Lung (tissue), 11 donors: ENCODE measurements at regions not wholly inside any gene's neighbourhood (a gene's known extent, or its start where the extent isn't known, plus 50 kb on each side); places are given as distances from the start of the nearest gene placed in this dataset.

ENCODE experiments used
- ATAC-seq: fragments of 200-7000 bp; cut with Tn5 transposase; one replicate; pipeline ENCODE4 v1.9.1; 2020; ENCODE audit warnings: moderate number of reproducible peaks; ENCODE audit not compliant: insufficient read depth, low FRiP score
- DNase-seq, 3 donors: peaks; one replicate each; pipeline ENCODE4 v3.0.0-alpha.2; 2013 to 2017
- H3K27ac ChIP-seq, 2 donors: one replicate each; pipeline ENCODE4 v1.5.1; 2013; ENCODE audit warnings: mild to moderate bottlenecking in 2 of 2, moderate library complexity in 2 of 2, control low read depth in 1 of 2, inconsistent platforms in 1 of 2, low read depth in 1 of 2, low read length in 1 of 2
- H3K27me3 ChIP-seq, 3 donors: one replicate each; pipeline ENCODE4 v1.5.1; 2013; ENCODE audit warnings: low read length in 2 of 3; ENCODE audit not compliant: control insufficient read depth in 3 of 3, insufficient read depth in 3 of 3
- H3K36me3 ChIP-seq, 4 donors: one replicate each; pipeline ENCODE4 v1.5.1; 2013; ENCODE audit warnings: low read length in 4 of 4, mild to moderate bottlenecking in 1 of 4, moderate library complexity in 1 of 4; ENCODE audit not compliant: control insufficient read depth in 4 of 4, insufficient read depth in 4 of 4
- H3K4me1 ChIP-seq, 5 donors: one replicate each; pipeline ENCODE4 v1.5.1; 2013; ENCODE audit warnings: low read length in 5 of 5, mild to moderate bottlenecking in 2 of 5, moderate library complexity in 1 of 5; ENCODE audit not compliant: control insufficient read depth in 5 of 5, insufficient read depth in 5 of 5
- H3K4me3 ChIP-seq: one replicate; pipeline ENCODE4 v1.5.1; 2013; ENCODE audit warnings: mild to moderate bottlenecking, control low read depth, moderate library complexity
- H3K9ac ChIP-seq, 2 donors: one replicate each; pipeline ENCODE4 v1.5.1; 2013; ENCODE audit warnings: low read length in 2 of 2, control low read depth in 1 of 2; ENCODE audit not compliant: insufficient read depth in 1 of 2
- H3K9me3 ChIP-seq, 4 donors: one replicate each; pipeline ENCODE4 v1.5.1; 2013; ENCODE audit warnings: low read length in 3 of 4, mild to moderate bottlenecking in 1 of 4, moderate library complexity in 1 of 4; ENCODE audit not compliant: control insufficient read depth in 4 of 4, insufficient read depth in 3 of 4
- CTCF ChIP-seq: IDR thresholded peaks from 2 replicates; pipeline ENCODE4 v1.5.1; 2012; ENCODE audit warnings: mild to moderate bottlenecking; ENCODE audit errors: control extremely low read depth, extremely low read depth
- WGBS, 2 donors: extraction: QIAGEN DNeasy Blood & Tissue Kit; methylation state at CpG; one replicate each; pipeline ENCODE4 v1.1.7; 2013; 5-methylcytosine and 5-hydroxymethylcytosine counted together
- donor health status: control.
- donor health status: control.
- donor health status: Bipolar disorder and iron deficiency.
- donor health status: healthy.
- donor health status: DM: yes; HTN: yes; CAD: no.

GRCh38 chr3:87468235-87468634, 191.9 kb upstream of the POU1F1 start:
- Histone ChIP-seq H3K9me3 (peaks cover 0 to 3% (median 0%) of the 10 kb centered on the region in 4 donors), H3K27me3 (no peaks in the 10 kb centered on the region), H3K36me3 (no peaks in the 10 kb centered on the region), H3K4me1 (no peaks in the 10 kb centered on the region), H3K27ac (no peak overlapping the region), H3K4me3 (no peak overlapping the region), H3K9ac (no peak overlapping the region)
- no peak for TF ChIP-seq CTCF
- DNase-seq (no peak), ATAC-seq (no peak)
- 27 to 36% methylated on average over 2 of the region's 2 CpGs for WGBS, 2 donors

- no peak overlapping the region for H3K4me3 ChIP-seq
- no peak overlapping the region for H3K9ac ChIP-seq
- DNase-seq (no peak), ATAC-seq (no peak)
- H3K4me1 ChIP-seq: no peaks in the 10 kb centered on the region
- H3K9me3 ChIP-seq: no peaks in the 10 kb centered on the region
- H3K27ac ChIP-seq: no peak overlapping the region
- no peaks in the 10 kb centered on the region for H3K27me3 ChIP-seq
- H3K36me3 ChIP-seq: no peaks in the 10 kb centered on the region
- no peak for TF ChIP-seq CTCF
Measured at GRCh38 chr3:87462228-87462627, 185.8 kb upstream of the POU1F1 start.

GRCh38 chr3:87461443-87461842, 185.1 kb upstream of the POU1F1 start:
- WGBS, 2 donors: 86 to 90% methylated on average over 2 of the region's 2 CpGs

More at GRCh38 chr3:87461443-87461842, 185.1 kb upstream of the POU1F1 start:
- TF ChIP-seq CTCF: no peak
- Histone ChIP-seq H3K27me3 (no peaks in the 10 kb centered on the region), H3K36me3 (no peaks in the 10 kb centered on the region), H3K4me1 (no peaks in the 10 kb centered on the region), H3K27ac (no peak overlapping the region), H3K9me3 (no peaks in the 10 kb centered on the region), H3K4me3 (no peak overlapping the region), H3K9ac (no peak overlapping the region)
- DNase-seq: no peak
- ATAC-seq: no peak
